ENCODE measurements at regions not wholly inside any gene's neighbourhood (a gene's known extent, or its start where the extent isn't known, plus 50 kb on each side); places are given as distances from the start of the nearest gene placed in this dataset.

DNA sequence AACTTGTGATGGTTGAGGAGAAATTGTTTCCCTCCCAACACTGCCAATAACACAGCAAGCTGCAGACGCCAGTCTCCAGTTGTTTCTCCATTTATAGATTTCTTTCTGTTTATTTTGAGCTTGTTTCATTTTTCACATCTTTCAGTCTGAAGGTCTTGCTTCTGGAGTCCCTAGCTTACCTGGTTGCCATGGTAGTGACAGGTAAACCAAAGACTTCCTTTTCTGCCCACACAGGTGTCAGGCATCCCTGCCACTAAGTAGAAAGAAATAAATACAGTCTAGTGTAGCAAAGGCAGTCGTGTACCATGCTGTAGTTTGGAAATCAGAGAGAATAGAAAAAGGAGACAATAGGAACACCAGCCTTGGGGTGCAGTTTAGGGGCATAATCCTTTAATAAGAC lies 82.8 kb downstream of the MARCHF4 start:
- H3K27ac Mint-ChIP-seq: no peak overlapping the region
- H3K36me3 ChIP-seq (replicated peaks in 1 of 2; ENCODE audit: control extremely low read depth in 1 of 2, control insufficient read depth in 1 of 2, extremely low read depth in 1 of 2, insufficient read depth in 2 of 2, low read length in 1 of 2): no peaks in the 10 kb centered on the region
- intact Hi-C loops (cut with micrococcal nuclease): no loop called here
- no peaks in the 10 kb centered on the region for H3K4me1 ChIP-seq (ENCODE audit: control insufficient read depth in 2 of 2, insufficient read depth in 2 of 2, low read length in 2 of 2)
- no peak for TF ChIP-seq EZH2 (IDR thresholded peaks at IDR 0.05; ENCODE audit: borderline replicate concordance, insufficient read depth, low read depth, low read length, poor library complexity, severe bottlenecking)
- TF ChIP-seq, protein P1, sequence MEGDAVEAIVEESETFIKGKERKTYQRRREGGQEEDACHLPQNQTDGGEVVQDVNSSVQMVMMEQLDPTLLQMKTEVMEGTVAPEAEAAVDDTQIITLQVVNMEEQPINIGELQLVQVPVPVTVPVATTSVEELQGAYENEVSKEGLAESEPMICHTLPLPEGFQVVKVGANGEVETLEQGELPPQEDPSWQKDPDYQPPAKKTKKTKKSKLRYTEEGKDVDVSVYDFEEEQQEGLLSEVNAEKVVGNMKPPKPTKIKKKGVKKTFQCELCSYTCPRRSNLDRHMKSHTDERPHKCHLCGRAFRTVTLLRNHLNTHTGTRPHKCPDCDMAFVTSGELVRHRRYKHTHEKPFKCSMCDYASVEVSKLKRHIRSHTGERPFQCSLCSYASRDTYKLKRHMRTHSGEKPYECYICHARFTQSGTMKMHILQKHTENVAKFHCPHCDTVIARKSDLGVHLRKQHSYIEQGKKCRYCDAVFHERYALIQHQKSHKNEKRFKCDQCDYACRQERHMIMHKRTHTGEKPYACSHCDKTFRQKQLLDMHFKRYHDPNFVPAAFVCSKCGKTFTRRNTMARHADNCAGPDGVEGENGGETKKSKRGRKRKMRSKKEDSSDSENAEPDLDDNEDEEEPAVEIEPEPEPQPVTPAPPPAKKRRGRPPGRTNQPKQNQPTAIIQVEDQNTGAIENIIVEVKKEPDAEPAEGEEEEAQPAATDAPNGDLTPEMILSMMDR (IDR thresholded peaks at IDR 0.05): no peak
- ChIA-PET CTCF (no interaction called here), POLR2A (no interaction called here)
- peaks cover 0 to 4% (median 0%) of the 10 kb centered on the region in 4 experiments for H3K27me3 ChIP-seq (replicated peaks in 1 of 4; ENCODE audit: control extremely low read depth in 1 of 4, control insufficient read depth in 3 of 4, insufficient read depth in 4 of 4, low read length in 3 of 4)
- no peak overlapping the region for H2AFZ ChIP-seq (ENCODE audit: insufficient read depth, low read depth, low read length, poor library complexity, severe bottlenecking)
- H4K20me1 ChIP-seq (ENCODE audit: control insufficient read depth, insufficient read depth, low read length, poor library complexity, severe bottlenecking): no peaks in the 10 kb centered on the region
- peaks cover 16% of the 10 kb centered on the region for H3K27me3 Mint-ChIP-seq
- no peaks in the 10 kb centered on the region for H3K9me3 ChIP-seq (ENCODE audit: control extremely low read depth in 1 of 3, control insufficient read depth in 2 of 3, insufficient read depth in 1 of 3, low read length in 2 of 3)
- H3K4me1 Mint-ChIP-seq: peaks cover 4% of the 10 kb centered on the region
- no peak for DNase-seq
- no peak overlapping the region for H3K4me3 Mint-ChIP-seq
- no peaks in the 10 kb centered on the region for H3K9me3 Mint-ChIP-seq (ENCODE audit: insufficient read depth)
- no peak overlapping the region for H3K27ac ChIP-seq (ENCODE audit: low read length in 2 of 2)
- ATAC-seq (ENCODE audit: low read depth): no peak
- no peak overlapping the region for H3K4me3 ChIP-seq (ENCODE audit: control extremely low read depth in 1 of 5, extremely low read depth in 1 of 5, insufficient read depth in 1 of 5, low read depth in 2 of 5, low read length in 4 of 5)
- H3K4me2 ChIP-seq (replicated peaks; ENCODE audit: low read depth, low read length, poor library complexity, severe bottlenecking): no peak overlapping the region
- H3K9ac ChIP-seq (ENCODE audit: low read length): no peak overlapping the region
- no peaks in the 10 kb centered on the region for H3K79me2 ChIP-seq (ENCODE audit: control insufficient read depth, insufficient read depth, low read length)
- WGBS (ENCODE audit: insufficient coverage): no CpG with 5 or more reads among the region's 2 CpGs

DNA sequence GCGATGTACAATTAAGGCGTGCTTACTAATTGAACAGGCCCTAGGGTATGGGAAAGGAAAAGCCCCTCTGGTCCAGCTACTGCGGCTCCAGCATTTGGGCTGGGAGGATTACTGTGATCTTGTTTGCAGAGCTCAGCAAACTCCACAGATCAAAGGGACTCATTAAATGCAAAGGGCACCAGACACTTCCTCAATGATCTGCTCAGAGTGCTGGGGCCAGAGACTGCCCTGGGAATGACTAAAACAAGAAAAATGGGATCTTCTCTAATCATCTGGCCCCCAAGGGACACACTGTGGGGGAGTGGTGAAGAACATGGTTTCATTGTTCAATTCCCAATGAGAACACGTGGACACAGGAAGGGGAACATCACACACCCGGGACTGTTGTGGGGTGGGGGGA lies 85.0 kb downstream of the MARCHF4 start:
- TF ChIP-seq, protein P1 (IDR thresholded peaks at IDR 0.05): no peak
- no peak for TF ChIP-seq EZH2 (IDR thresholded peaks at IDR 0.05; ENCODE audit: borderline replicate concordance, insufficient read depth, low read depth, low read length, poor library complexity, severe bottlenecking)
- no peaks in the 10 kb centered on the region for H3K4me1 ChIP-seq (ENCODE audit: control insufficient read depth in 2 of 2, insufficient read depth in 2 of 2, low read length in 2 of 2)
- ChIA-PET CTCF (no interaction called here), POLR2A (no interaction called here)
- H3K9ac ChIP-seq (ENCODE audit: low read length): no peak overlapping the region
- intact Hi-C loops (cut with micrococcal nuclease): no loop called here
- no peak overlapping the region for H3K4me2 ChIP-seq (replicated peaks; ENCODE audit: low read depth, low read length, poor library complexity, severe bottlenecking)
- Mint-ChIP-seq H3K4me1 (no peaks in the 10 kb centered on the region), H3K27ac (no peak overlapping the region), H3K4me3 (no peak overlapping the region), H3K9me3 (ENCODE audit: insufficient read depth) (no peaks in the 10 kb centered on the region), H3K27me3 (peaks cover 13% of the 10 kb centered on the region)
- no peaks in the 10 kb centered on the region for H3K9me3 ChIP-seq (ENCODE audit: control extremely low read depth in 1 of 3, control insufficient read depth in 2 of 3, insufficient read depth in 1 of 3, low read length in 2 of 3)
- DNase-seq (no peak), ATAC-seq (ENCODE audit: low read depth) (no peak)
- H4K20me1 ChIP-seq (ENCODE audit: control insufficient read depth, insufficient read depth, low read length, poor library complexity, severe bottlenecking): no peaks in the 10 kb centered on the region
- H3K27ac ChIP-seq (ENCODE audit: low read length in 2 of 2): no peak overlapping the region
- no peaks in the 10 kb centered on the region for H3K79me2 ChIP-seq (ENCODE audit: control insufficient read depth, insufficient read depth, low read length)
- no peaks in the 10 kb centered on the region for H3K36me3 ChIP-seq (replicated peaks in 1 of 2; ENCODE audit: control extremely low read depth in 1 of 2, control insufficient read depth in 1 of 2, extremely low read depth in 1 of 2, insufficient read depth in 2 of 2, low read length in 1 of 2)
- WGBS (ENCODE audit: insufficient coverage): 100% methylated on average over 1 of the region's 5 CpGs
- peaks cover 0 to 4% (median 0%) of the 10 kb centered on the region in 4 experiments for H3K27me3 ChIP-seq (replicated peaks in 1 of 4; ENCODE audit: control extremely low read depth in 1 of 4, control insufficient read depth in 3 of 4, insufficient read depth in 4 of 4, low read length in 3 of 4)
- no peak overlapping the region for H2AFZ ChIP-seq (ENCODE audit: insufficient read depth, low read depth, low read length, poor library complexity, severe bottlenecking)
- no peak overlapping the region for H3K4me3 ChIP-seq (ENCODE audit: control extremely low read depth in 1 of 5, extremely low read depth in 1 of 5, insufficient read depth in 1 of 5, low read depth in 2 of 5, low read length in 4 of 5)

All from B cell (primary cell).